ENCODE measurements at regions not wholly inside any gene's neighbourhood (a gene's known extent, or its start where the extent isn't known, plus 50 kb on each side); places are given as distances from the start of the nearest gene placed in this dataset.

- Histone ChIP-seq H2BK120ac (ENCODE audit: low read depth, low read length) (no peak overlapping the region), H4K5ac (ENCODE audit: low read depth, low read length) (no peak overlapping the region), H3K56ac (ENCODE audit: extremely low read depth, insufficient read depth, low read length) (no peak overlapping the region), H2BK20ac (ENCODE audit: low read depth, low read length) (no peak overlapping the region), H2AK9ac (replicated peaks; ENCODE audit: low read depth, low read length, poor library complexity) (no peak overlapping the region), H3K27ac (ENCODE audit: insufficient read depth, low read length) (no peak overlapping the region), H2AFZ (replicated peaks; ENCODE audit: low read length, poor library complexity) (no peak overlapping the region), H4K8ac (ENCODE audit: low read depth in 2 of 2, low read length in 2 of 2) (no peak overlapping the region), H3K36me3 (ENCODE audit: control insufficient read depth, insufficient read depth, low read length) (no peaks in the 10 kb centered on the region), H4K20me1 (ENCODE audit: insufficient read depth, low read length) (no peaks in the 10 kb centered on the region), H3K4me2 (ENCODE audit: low read depth, low read length) (no peak overlapping the region), H3K4me1 (ENCODE audit: control insufficient read depth, insufficient read depth, low read length) (no peaks in the 10 kb centered on the region), H3K9ac (ENCODE audit: low read depth, low read length) (no peak overlapping the region), H3K9me1 (ENCODE audit: insufficient read depth, low read length) (no peaks in the 10 kb centered on the region), H3K4ac (ENCODE audit: low read depth, low read length) (no peak overlapping the region), H3K79me1 (ENCODE audit: low read depth in 1 of 2, low read length in 2 of 2) (no peaks in the 10 kb centered on the region), H3K27me3 (ENCODE audit: control insufficient read depth, insufficient read depth, low read length) (no peaks in the 10 kb centered on the region), H3K4me3 (ENCODE audit: insufficient read depth, low read depth, low read length) (no peak overlapping the region), H3K23ac (ENCODE audit: low read depth, low read length) (no peak overlapping the region), H2BK15ac (ENCODE audit: low read depth, low read length) (no peak overlapping the region), H3K9me3 (ENCODE audit: control insufficient read depth, insufficient read depth, low read length) (no peaks in the 10 kb centered on the region), H3K18ac (ENCODE audit: low read depth, low read length) (no peak overlapping the region), H3K14ac (replicated peaks; ENCODE audit: low read depth, low read length) (no peak overlapping the region), H2AK5ac (ENCODE audit: low read depth, low read length) (no peak overlapping the region), H4K91ac (ENCODE audit: insufficient read depth, low read depth, low read length) (no peak overlapping the region), H2BK5ac (ENCODE audit: low read depth, low read length, poor library complexity, severe bottlenecking) (no peak overlapping the region)
- ChIA-PET CTCF (interaction anchor here (1.0 kb wide), 1 partner anchor 12 kb away, joined by 3 read pairs; no protein-coding TSS in a partner anchor), POLR2A (ENCODE audit: unreplicated experiment) (no interaction called here)
- DNase-seq (no peak), ATAC-seq (ENCODE audit: low read depth) (no peak)
- WGBS, 2 experiments (ENCODE audit: extremely low coverage in 2 of 2, insufficient read length in 1 of 2), result 0% methylated on average over 3 of the region's 7 CpGs; no CpG with 5 or more reads in 1 of the 2 experiments
- intact Hi-C loops (cut with micrococcal nuclease), result no loop called here
- dilution Hi-C loops (cut with HindIII; ENCODE audit: low sequenced_read_pairs, unreplicated experiment), result no loop called here
- BruUV-seq (replicated peaks), result no TSS peak
- in situ Hi-C loops (cut with MboI; ENCODE audit: low sequenced_read_pairs), result no loop called here
- TF ChIP-seq RAD21 (IDR thresholded peaks at IDR 0.05; ENCODE audit: low read length), result no peak
- TF ChIP-seq FOS (IDR thresholded peaks at IDR 0.05; ENCODE audit: low read depth, low read length), result no peak
- TF ChIP-seq ELK1 (IDR thresholded peaks at IDR 0.05; ENCODE audit: borderline replicate concordance, low read depth, low read length), result no peak
- no peak for TF ChIP-seq CTCF (conservative IDR thresholded peaks at IDR 0.05; ENCODE audit: low read depth, low read length)
Observed at GRCh38 chr6:127022302-127022701, 96.2 kb upstream of the RSPO3 start.
